HepG2 (cell line): ENCODE measurements at regions not wholly inside any gene's neighbourhood (a gene's known extent, or its start where the extent isn't known, plus 50 kb on each side); places are given as distances from the start of the nearest gene placed in this dataset.

Source experiments
- ATAC-seq: fragments of 200-7000 bp; cut with Tn5 transposase; 3 replicates; pipeline ENCODE4 v1.9.1; 2020; ENCODE audit warnings: mild to moderate bottlenecking, moderate library complexity
- BruUV-seq: library from RNA; stranded (reverse); fragments of 400-500 nt; replicated peaks from 2 replicates; lab custom pipeline; 2021; lab: Mats Ljungman, UMichigan
- CTCF ChIA-PET: fragments of 300-600 bp; formaldehyde crosslinking; extraction: SDS; loops from one replicate; lab custom pipeline; 2021; ENCODE audit warnings: low total read pairs, inconsistent platforms, low intra/inter-chr PET ratio; lab: Yijun Ruan, JAX
- POLR2A ChIA-PET: fragments of 350-600 bp; sonication (Branson Sonifier 250); formaldehyde crosslinking; loops from one replicate; lab custom pipeline; 2020; ENCODE audit warnings: antibody characterized with exemption, inconsistent platforms; lab: Yijun Ruan, JAX
- DNase-seq: peaks from one replicate; pipeline ENCODE4 v3.0.0-alpha.2; 2015; ENCODE audit warnings: low spot score
- FAIRE-seq: peaks from 3 replicates; lab custom pipeline; 2011; peaks lifted over from hg19 to GRCh38; lab: Jason Lieb, UNC
- H2AFZ ChIP-seq: one replicate; pipeline ENCODE4 v1.6.1; 2011; ENCODE audit warnings: low read length, inconsistent platforms
- H3K27ac ChIP-seq: fragments of 300-600 bp; 3 replicates; pipeline ENCODE4 v1.8.0; 2011; ENCODE audit warnings: mixed run types, mild to moderate bottlenecking, mixed read lengths, low read length, inconsistent platforms; ENCODE audit not compliant: insufficient read depth; ENCODE audit errors: extremely low read length
- H3K27me3 ChIP-seq, 2 experiments: fragments of 200-600 bp in 1 of 2; 2 replicates in 1 of 2; 3 replicates in 1 of 2; pipeline versions ENCODE4 v1.6.0 to v1.8.0; 2011; ENCODE audit warnings: low read length in 2 of 2, mild to moderate bottlenecking in 2 of 2, moderate library complexity in 2 of 2, inconsistent platforms in 1 of 2; ENCODE audit not compliant: insufficient read depth in 2 of 2, control insufficient read depth in 1 of 2
- H3K36me3 ChIP-seq, 2 experiments: fragments of 200-600 bp in 1 of 2; replicated peaks in 1 of 2; 2 replicates in 1 of 2; 3 replicates in 1 of 2; pipeline versions ENCODE4 v1.5.1 to v1.8.0; 2011; ENCODE audit warnings: low read length in 2 of 2, inconsistent platforms in 1 of 2; ENCODE audit not compliant: insufficient read depth in 2 of 2, control insufficient read depth in 1 of 2
- H3K4me1 ChIP-seq: 2 replicates; pipeline ENCODE4 v1.5.1; 2012; ENCODE audit warnings: low read length, inconsistent platforms; ENCODE audit not compliant: insufficient read depth
- H3K4me2 ChIP-seq: 2 replicates; pipeline ENCODE4 v1.6.0; 2011; ENCODE audit warnings: low read depth, low read length, inconsistent platforms
- H3K4me3 ChIP-seq, 3 experiments: fragments of 200-600 bp in 1 of 3; sonication (generic), shearing (Covaris generic) in 1 of 3; replicated peaks in 1 of 3; 2 replicates each; pipeline ENCODE4 v1.5.1; 2011 to 2016; ENCODE audit warnings: low read length in 3 of 3, inconsistent platforms in 2 of 3, low read depth in 2 of 3, mild to moderate bottlenecking in 2 of 3, control low read depth in 1 of 3, mixed read lengths in 1 of 3; ENCODE audit not compliant: insufficient read depth in 1 of 3
- H3K79me2 ChIP-seq: one replicate; pipeline ENCODE4 v1.6.1; 2011; ENCODE audit warnings: low read length, inconsistent platforms; ENCODE audit not compliant: insufficient read depth
- H3K9ac ChIP-seq: 2 replicates; pipeline ENCODE4 v1.6.0; 2011; ENCODE audit warnings: mild to moderate bottlenecking, low read depth, low read length, inconsistent platforms; ENCODE audit not compliant: insufficient read depth
- H3K9me3 ChIP-seq: 2 replicates; pipeline ENCODE4 v1.5.1; 2012; ENCODE audit warnings: mild to moderate bottlenecking, low read length
- H4K20me1 ChIP-seq: 2 replicates; pipeline ENCODE4 v1.6.0; 2011; ENCODE audit warnings: inconsistent platforms, mild to moderate bottlenecking, low read length, moderate library complexity; ENCODE audit not compliant: insufficient read depth
- SIN3A ChIP-seq: IDR thresholded peaks from 2 replicates; pipeline ENCODE4 v1.6.1; 2011; ENCODE audit warnings: low read depth, mild to moderate bottlenecking, control low read depth, low read length, borderline replicate concordance
- SOX6 ChIP-seq, 2 experiments: fragments of 450-650 bp in 1 of 2; sonication (generic) in 1 of 2; formaldehyde crosslinking in 1 of 2; IDR thresholded peaks; 2 replicates each; pipeline versions ENCODE4 v1.4.0 to v1.6.1; 2017 to 2020; ENCODE audit warnings: antibody characterized with exemption in 1 of 2, mild to moderate bottlenecking in 1 of 2, missing genetic modification reagents in 1 of 2
- SRSF1 ChIP-seq: fragments of 200-400 bp; formaldehyde crosslinking; optimal IDR thresholded peaks from 2 replicates; pipeline ENCODE3; 2017; ENCODE audit warnings: mild to moderate bottlenecking, low read depth, low read length, moderate library complexity
- ZNF430 ChIP-seq: sonication (generic); formaldehyde crosslinking; IDR thresholded peaks from 2 replicates; pipeline ENCODE4 v1.9.0; 2021; ENCODE audit warnings: mild to moderate bottlenecking, missing genetic modification reagents
- ZNF572 ChIP-seq: sonication (generic); formaldehyde crosslinking; IDR thresholded peaks from 2 replicates; pipeline ENCODE4 v1.5.1; 2020; ENCODE audit warnings: mild to moderate bottlenecking, missing genetic modification reagents
- ZNF766 ChIP-seq: sonication (generic); formaldehyde crosslinking; IDR thresholded peaks from 2 replicates; pipeline ENCODE4 v1.5.0; 2020; ENCODE audit warnings: missing genetic modification reagents, borderline replicate concordance
- ZNF768 ChIP-seq: sonication (generic); formaldehyde crosslinking; IDR thresholded peaks from 2 replicates; pipeline ENCODE4 v1.4.0; 2020; ENCODE audit warnings: missing genetic modification reagents
- WGBS: methylation state at CpG from one replicate; pipeline ENCODE4 v1.1.6; 2017; ENCODE audit warnings: low lambda C conversion rate; 5-methylcytosine and 5-hydroxymethylcytosine counted together
- in situ Hi-C: cut with HindIII; loops from 2 replicates; pipeline ENCODE4 v1.10.0; 2017; ENCODE audit warnings: low pct_unique_long_range_greater_than_20kb; ENCODE audit not compliant: extremely low pct_ligation_motif_present
- intact Hi-C: fragments of 100-400 bp; cut with micrococcal nuclease; formaldehyde crosslinking; loops from one replicate; pipeline ENCODE4 v1.10.0; 2022; ENCODE audit not compliant: unreplicated experiment
- TF ChIP-seq, protein P1 (sequence below): sonication (generic); formaldehyde crosslinking; IDR thresholded peaks from 2 replicates; pipeline ENCODE4 v1.8.1; 2023; ENCODE audit warnings: mild to moderate bottlenecking, missing genetic modification reagents

DNA sequence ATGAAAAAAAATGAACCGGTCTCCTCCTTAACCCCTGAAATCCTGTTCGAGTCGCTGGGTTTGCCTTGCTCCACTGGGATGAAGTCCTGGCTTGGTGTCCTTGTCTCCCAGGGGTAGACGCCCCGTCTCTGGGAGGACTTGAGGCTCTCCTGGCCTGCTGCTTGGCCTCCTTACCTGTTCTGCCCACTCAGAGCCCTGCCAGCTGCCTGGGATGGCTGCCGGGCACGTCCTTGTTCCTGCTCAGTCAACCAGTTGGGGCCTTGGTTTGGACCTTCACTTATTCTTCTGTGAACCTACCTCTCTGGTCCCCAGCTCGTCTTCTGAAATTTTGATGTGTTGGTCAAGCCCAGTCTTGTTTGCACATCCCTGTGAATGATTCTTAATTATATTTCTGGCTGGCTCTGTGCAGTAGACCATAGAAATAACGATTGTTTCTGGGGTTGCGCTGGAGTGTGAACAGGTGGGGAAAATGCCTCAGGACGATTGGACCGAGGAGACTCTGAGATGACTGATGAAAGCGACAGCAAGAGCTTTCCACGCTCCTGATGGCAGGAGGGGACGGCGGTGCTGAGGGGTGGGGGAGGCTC, 126.5 kb upstream of the ESR1 start:
- Histone ChIP-seq H3K79me2 (no peaks in the 10 kb centered on the region), H3K4me2 (peak overlapping the region; percentile 72), H2AFZ (no peak overlapping the region), H3K36me3 (no peaks in the 10 kb centered on the region), H3K4me1 (peaks cover 52% of the 10 kb centered on the region), H3K27ac (no peak overlapping the region), H3K27me3 (no peaks in the 10 kb centered on the region; a peak in 1 of 5 replicates), H3K9me3 (no peaks in the 10 kb centered on the region), H3K9ac (no peak overlapping the region), H3K4me3 (peak overlapping the region in 2 of 3 experiments; percentile 35 to 56; a peak in 2 of 6 replicates), H4K20me1 (no peaks in the 10 kb centered on the region)
- intact Hi-C loops (loop anchor here (5.0 kb wide), 1 partner anchor 189 kb away; the partner anchor contains the start of gene CCDC170), in situ Hi-C loops (no loop called here)
- peak; percentile 42; the same call in 1 of the 2 replicates for TF ChIP-seq ZNF768 (CRISPR knock-in tag)
- no peak for TF ChIP-seq ZNF766 (CRISPR knock-in tag)
- TF ChIP-seq ZNF430 (CRISPR knock-in tag) = 0 out of 2 replicates have a peak, but pooled peaks have one; percentile 4
- peak; percentile 71; the same call in 1 of the 2 replicates for TF ChIP-seq ZNF572 (CRISPR knock-in tag)
- TF ChIP-seq SIN3A = no peak
- TF ChIP-seq, protein P1, sequence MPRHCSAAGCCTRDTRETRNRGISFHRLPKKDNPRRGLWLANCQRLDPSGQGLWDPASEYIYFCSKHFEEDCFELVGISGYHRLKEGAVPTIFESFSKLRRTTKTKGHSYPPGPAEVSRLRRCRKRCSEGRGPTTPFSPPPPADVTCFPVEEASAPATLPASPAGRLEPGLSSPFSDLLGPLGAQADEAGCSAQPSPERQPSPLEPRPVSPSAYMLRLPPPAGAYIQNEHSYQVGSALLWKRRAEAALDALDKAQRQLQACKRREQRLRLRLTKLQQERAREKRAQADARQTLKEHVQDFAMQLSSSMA (CRISPR knock-in tag) = no peak
- no peak for TF ChIP-seq SOX6 (IDR thresholded peaks at IDR 0.05)
- TF ChIP-seq SOX6 (CRISPR knock-in tag; IDR thresholded peaks at IDR 0.05) = 0 out of 2 replicates have a peak, but pooled peaks have one; percentile 4
- TF ChIP-seq SRSF1 = no peak
- DNase-seq (no peak), ATAC-seq (no peak), FAIRE-seq (no peak)
- ChIA-PET CTCF (no interaction called here), POLR2A (interaction anchor here (1.0 to 2.3 kb wide), 2 partner anchors 10 to 12 kb away, joined by 3 to 8 read pairs; no protein-coding TSS in a partner anchor)
- BruUV-seq = no TSS peak
- WGBS = 77% methylated on average over 16 of the region's 16 CpGs
